GM12873 (cell line): ENCODE measurements at regions not wholly inside any gene's neighbourhood (a gene's known extent, or its start where the extent isn't known, plus 50 kb on each side); places are given as distances from the start of the nearest gene placed in this dataset.

Experiments
- TF ChIP-seq, protein P1 (sequence below): IDR thresholded peaks from 2 replicates; pipeline ENCODE4 v1.5.1; 2012; ENCODE audit warnings: low read depth, mild to moderate bottlenecking, moderate library complexity, low read length, control low read depth; ENCODE audit not compliant: insufficient read depth; ENCODE audit errors: missing control alignments

- TF ChIP-seq, protein P1, sequence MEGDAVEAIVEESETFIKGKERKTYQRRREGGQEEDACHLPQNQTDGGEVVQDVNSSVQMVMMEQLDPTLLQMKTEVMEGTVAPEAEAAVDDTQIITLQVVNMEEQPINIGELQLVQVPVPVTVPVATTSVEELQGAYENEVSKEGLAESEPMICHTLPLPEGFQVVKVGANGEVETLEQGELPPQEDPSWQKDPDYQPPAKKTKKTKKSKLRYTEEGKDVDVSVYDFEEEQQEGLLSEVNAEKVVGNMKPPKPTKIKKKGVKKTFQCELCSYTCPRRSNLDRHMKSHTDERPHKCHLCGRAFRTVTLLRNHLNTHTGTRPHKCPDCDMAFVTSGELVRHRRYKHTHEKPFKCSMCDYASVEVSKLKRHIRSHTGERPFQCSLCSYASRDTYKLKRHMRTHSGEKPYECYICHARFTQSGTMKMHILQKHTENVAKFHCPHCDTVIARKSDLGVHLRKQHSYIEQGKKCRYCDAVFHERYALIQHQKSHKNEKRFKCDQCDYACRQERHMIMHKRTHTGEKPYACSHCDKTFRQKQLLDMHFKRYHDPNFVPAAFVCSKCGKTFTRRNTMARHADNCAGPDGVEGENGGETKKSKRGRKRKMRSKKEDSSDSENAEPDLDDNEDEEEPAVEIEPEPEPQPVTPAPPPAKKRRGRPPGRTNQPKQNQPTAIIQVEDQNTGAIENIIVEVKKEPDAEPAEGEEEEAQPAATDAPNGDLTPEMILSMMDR: no peak
Measured at GRCh38 chr4:125181804-125182203, 133.0 kb upstream of the FAT4 start.

DNA sequence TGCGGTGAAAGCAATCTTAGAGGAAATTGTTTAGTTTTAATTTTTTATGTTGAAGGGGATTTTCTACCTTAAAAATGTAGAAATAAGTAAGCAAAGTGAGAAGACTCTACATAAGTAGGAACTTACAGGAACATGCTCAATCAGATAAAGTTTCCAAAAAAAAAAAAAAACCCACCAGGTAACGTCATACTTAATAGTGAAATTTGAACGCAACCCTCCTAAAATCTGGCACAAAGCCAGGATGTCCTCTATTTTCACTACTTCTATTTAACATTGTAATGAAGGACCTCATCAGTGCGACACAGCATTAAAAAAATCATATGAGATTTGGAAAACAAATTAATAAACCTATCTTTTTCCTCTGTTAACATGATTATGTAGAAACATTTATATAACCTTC is 135.0 kb upstream of the FAT4 start:
- TF ChIP-seq, protein P1: no peak

- TF ChIP-seq, protein P1: no peak
Measured at GRCh38 chr4:125169192-125169591, 145.6 kb upstream of the FAT4 start.

GRCh38 chr4:125168531-125168930 is 146.2 kb upstream of the FAT4 start:
- TF ChIP-seq, protein P1: no peak

DNA sequence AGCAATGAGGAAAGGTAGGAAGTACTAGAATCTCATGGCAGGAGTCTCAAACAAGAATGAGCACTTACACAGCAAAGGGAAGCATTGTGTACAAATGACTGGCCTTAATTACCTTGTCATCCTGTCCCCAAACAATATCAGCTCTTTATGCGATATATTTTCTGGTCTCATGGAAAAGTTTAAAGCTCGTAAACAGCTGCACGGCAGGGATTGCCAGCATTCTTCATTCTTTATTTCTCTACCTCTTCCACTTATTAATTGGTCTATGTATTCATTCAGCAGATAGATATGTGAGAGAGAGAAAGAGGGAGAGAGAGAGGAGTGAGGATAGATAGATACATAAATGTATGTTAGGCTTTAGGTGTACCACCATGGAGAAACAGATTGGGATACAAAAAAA is 155.8 kb upstream of the FAT4 start:
- TF ChIP-seq, protein P1: no peak

GRCh38 chr4:125155251-125155650 is 159.5 kb upstream of the FAT4 start:
- TF ChIP-seq, protein P1: no peak

DNA sequence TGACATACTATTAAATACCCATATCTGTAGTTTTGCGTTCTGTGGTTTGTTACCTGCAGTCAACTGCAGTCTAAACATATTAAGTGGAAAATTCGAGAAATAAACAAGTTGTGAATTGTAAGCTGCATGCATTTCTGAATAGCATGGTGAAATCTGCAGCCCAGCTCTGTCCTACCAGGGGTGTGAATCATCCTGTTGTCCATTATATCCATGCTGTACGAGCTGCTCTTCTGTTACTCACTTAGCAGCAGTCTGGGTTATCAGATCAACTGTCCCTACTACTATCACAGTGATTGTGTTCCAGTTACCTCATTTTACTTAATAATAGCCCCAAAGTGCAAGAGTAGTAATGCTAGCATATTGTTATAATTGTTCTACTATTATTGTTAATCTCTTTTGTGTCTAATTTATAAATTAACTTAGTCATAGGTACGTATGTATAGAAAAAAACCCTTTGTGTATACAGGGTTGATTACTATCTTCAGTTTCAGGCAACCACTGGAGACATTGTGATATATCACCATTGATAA is 173.7 kb upstream of the FAT4 start:
- TF ChIP-seq, protein P1: no peak

DNA sequence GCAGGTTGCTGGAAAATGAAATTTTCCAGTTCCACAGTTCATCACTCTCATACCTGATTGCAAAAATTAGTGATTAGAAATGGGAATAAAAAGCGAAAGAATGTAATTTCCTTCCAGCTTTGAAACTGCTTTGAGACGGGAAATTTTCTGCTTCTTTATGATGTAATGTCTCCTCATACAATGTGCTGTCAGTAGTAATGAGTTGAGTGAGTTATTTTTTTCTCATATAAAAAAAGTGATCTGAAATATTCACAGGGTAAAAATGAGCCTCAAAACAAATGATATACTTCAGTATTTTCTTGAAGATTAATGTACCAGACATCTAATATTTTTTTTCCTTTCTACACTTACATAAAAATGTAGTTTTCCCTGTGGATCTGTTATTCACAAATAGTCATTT is 179.1 kb upstream of the FAT4 start:
- TF ChIP-seq, protein P1: no peak
